Body of pancreas (tissue), 4 donors: ENCODE measurements at regions not wholly inside any gene's neighbourhood (a gene's known extent, or its start where the extent isn't known, plus 50 kb on each side); places are given as distances from the start of the nearest gene placed in this dataset.

Source experiments
- ATAC-seq: fragments of 150-250 bp; one replicate; pipeline ENCODE4 v1.9.1; 2016
- DNase-seq, 4 donors: peaks; one replicate each; pipeline ENCODE4 v3.0.0-alpha.2; 2019
- H3K27ac ChIP-seq, 4 donors: fragments of 200-600 bp; sonication (generic); 1 replicate in 3 of 4; 2 replicates in 1 of 4; pipeline versions ENCODE4 v1.5.1 to v1.6.1; 2016 to 2019; ENCODE audit warnings: mild to moderate bottlenecking in 1 of 4, mixed read lengths in 1 of 4, moderate library complexity in 1 of 4
- H3K27me3 ChIP-seq, 2 donors: fragments of 200-600 bp; sonication (generic); one replicate each; pipeline ENCODE4 v1.6.0; 2016; ENCODE audit warnings: mild to moderate bottlenecking in 1 of 2
- H3K36me3 ChIP-seq, 2 donors: fragments of 200-600 bp; sonication (generic); replicated peaks in 1 of 2; 2 replicates each; pipeline ENCODE4 v1.5.1; 2016; ENCODE audit warnings: low read depth in 2 of 2; ENCODE audit not compliant: insufficient read depth in 1 of 2
- H3K4me1 ChIP-seq: fragments of 200-600 bp; sonication (generic); one replicate; pipeline ENCODE4 v1.6.0; 2016
- H3K4me3 ChIP-seq, 2 donors: fragments of 200-600 bp; sonication (generic); 1 replicate in 1 of 2; 2 replicates in 1 of 2; pipeline ENCODE4 v1.5.1; 2016 to 2019
- H3K9me3 ChIP-seq, 3 donors: fragments of 200-600 bp; sonication (generic); 1 replicate in 2 of 3; 2 replicates in 1 of 3; pipeline ENCODE4 v1.5.1; 2016
- CTCF ChIP-seq, 7 experiments: fragments of 450-650 bp in 4 of 7; fragments of 200-600 bp in 3 of 7; sonication (generic) in 3 of 7; IDR thresholded peaks; one replicate each; pipeline ENCODE4 v1.5.1; 2016 to 2019; ENCODE audit warnings: antibody characterized with exemption in 7 of 7
- POLR2A ChIP-seq, 3 donors: fragments of 450-650 bp; IDR thresholded peaks; one replicate each; pipeline ENCODE4 v1.6.1; 2016; ENCODE audit warnings: antibody characterized with exemption in 3 of 3, mild to moderate bottlenecking in 2 of 3
- WGBS, 2 donors: methylation state at CpG; one replicate each; pipeline ENCODE4 v1.1.5; 2017; 5-methylcytosine and 5-hydroxymethylcytosine counted together
- intact Hi-C: fragments of 100-400 bp; cut with DNase I; formaldehyde crosslinking; loops from one replicate; pipeline ENCODE4 v1.15.1; 2023

- ATAC-seq = no peak
- TF ChIP-seq CTCF (IDR thresholded peaks at IDR 0.05) (no peak), POLR2A (IDR thresholded peaks at IDR 0.05) (no peak)
- intact Hi-C loops = no loop called here
- Histone ChIP-seq H3K27ac (no peak overlapping the region), H3K9me3 (no peaks in the 10 kb centered on the region), H3K4me3 (no peak overlapping the region), H3K4me1 (no peaks in the 10 kb centered on the region), H3K27me3 (no peaks in the 10 kb centered on the region), H3K36me3 (no peaks in the 10 kb centered on the region)
- no peak for DNase-seq
- WGBS, 2 donors = 70 to 81% methylated on average over 1 of the region's 1 CpG
These were observed 372.5 kb downstream of the ADAMTS20 start for GRCh38 chr12:43179486-43179885.

GRCh38 chr12:43177276-43177675 is 374.7 kb downstream of the ADAMTS20 start:
- Histone ChIP-seq H3K27me3 (no peaks in the 10 kb centered on the region), H3K4me3 (no peak overlapping the region), H3K36me3 (no peaks in the 10 kb centered on the region), H3K9me3 (no peaks in the 10 kb centered on the region), H3K27ac (no peak overlapping the region), H3K4me1 (no peaks in the 10 kb centered on the region)
- intact Hi-C loops = no loop called here
- WGBS, 2 donors = 24 to 29% methylated on average over 2 of the region's 2 CpGs
- no peak for TF ChIP-seq POLR2A (IDR thresholded peaks at IDR 0.05)
- TF ChIP-seq CTCF (IDR thresholded peaks at IDR 0.05) = no peak
- ATAC-seq = no peak
- no peak for DNase-seq

DNA sequence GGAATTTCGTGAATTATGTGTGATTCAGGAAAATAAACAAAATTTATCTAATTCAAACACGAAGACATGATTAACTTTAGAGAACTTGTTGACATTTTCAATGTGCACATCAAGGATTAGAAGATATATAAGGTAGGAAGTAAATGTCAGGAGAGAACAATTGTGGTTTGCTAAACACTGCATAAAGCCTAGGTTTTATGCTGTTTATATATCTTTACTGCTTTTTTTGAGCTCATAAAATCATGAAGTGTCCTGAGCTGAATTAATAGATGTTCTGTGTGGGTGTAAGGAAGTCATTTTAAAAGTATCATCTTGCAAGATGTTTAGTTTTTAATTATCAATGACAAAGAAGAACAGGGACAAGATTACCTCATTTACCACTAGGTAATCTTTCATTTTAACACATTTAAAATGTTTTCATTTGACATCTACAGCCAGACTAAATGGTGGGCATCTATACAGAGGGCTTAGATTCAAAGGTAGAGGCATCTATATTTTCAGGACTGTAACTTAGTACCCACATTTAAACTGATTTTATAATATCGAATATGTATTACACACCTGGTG is 382.8 kb downstream of the ADAMTS20 start:
- Histone ChIP-seq H3K4me3 (no peak overlapping the region), H3K4me1 (no peaks in the 10 kb centered on the region), H3K36me3 (no peaks in the 10 kb centered on the region), H3K27ac (no peak overlapping the region), H3K27me3 (no peaks in the 10 kb centered on the region), H3K9me3 (no peaks in the 10 kb centered on the region)
- no peak for TF ChIP-seq CTCF (IDR thresholded peaks at IDR 0.05)
- TF ChIP-seq POLR2A (IDR thresholded peaks at IDR 0.05) = no peak
- 38% methylated on average over 3 of the region's 3 CpGs for WGBS, 2 donors
- intact Hi-C loops = no loop called here
- ATAC-seq = no peak
- DNase-seq = no peak

DNA sequence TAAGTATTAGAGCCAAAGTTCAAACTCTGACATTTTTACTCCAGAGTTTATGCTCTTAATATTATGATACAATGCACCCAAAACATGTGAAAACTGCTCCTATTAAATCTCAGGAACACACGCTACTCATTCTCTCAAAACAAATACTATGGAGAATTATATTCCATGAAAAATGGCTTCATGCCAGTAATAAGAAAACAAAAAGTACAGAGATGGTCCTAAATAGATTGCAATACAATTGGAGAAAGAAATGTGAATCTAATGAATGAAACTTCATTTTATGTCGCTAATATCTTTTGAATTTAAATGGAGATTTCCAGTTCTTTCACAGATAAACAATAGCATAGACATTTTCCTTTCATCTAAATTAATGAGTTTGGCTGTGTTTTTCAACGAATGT is 384.3 kb downstream of the ADAMTS20 start:
- no peak for ATAC-seq
- intact Hi-C loops = no loop called here
- no peaks in the 10 kb centered on the region for H3K9me3 ChIP-seq
- no peak for DNase-seq
- H3K4me1 ChIP-seq = no peaks in the 10 kb centered on the region
- TF ChIP-seq POLR2A (IDR thresholded peaks at IDR 0.05) (no peak), CTCF (IDR thresholded peaks at IDR 0.05) (no peak)
- no peaks in the 10 kb centered on the region for H3K27me3 ChIP-seq
- 69 to 73% methylated on average over 3 of the region's 3 CpGs for WGBS, 2 donors
- no peak overlapping the region for H3K4me3 ChIP-seq
- H3K36me3 ChIP-seq = no peaks in the 10 kb centered on the region
- H3K27ac ChIP-seq = no peak overlapping the region

- H3K27me3 ChIP-seq = no peaks in the 10 kb centered on the region
- DNase-seq (no peak), ATAC-seq (no peak)
- no peak overlapping the region for H3K4me3 ChIP-seq
- no peaks in the 10 kb centered on the region for H3K36me3 ChIP-seq
- no peak for TF ChIP-seq CTCF (IDR thresholded peaks at IDR 0.05)
- no peak for TF ChIP-seq POLR2A (IDR thresholded peaks at IDR 0.05)
- H3K4me1 ChIP-seq = no peaks in the 10 kb centered on the region
- 64 to 66% methylated on average over 2 of the region's 2 CpGs for WGBS, 2 donors
- no peak overlapping the region for H3K27ac ChIP-seq
- H3K9me3 ChIP-seq = no peaks in the 10 kb centered on the region
- intact Hi-C loops = no loop called here
These were observed 386.7 kb downstream of the ADAMTS20 start for GRCh38 chr12:43165351-43165750.
